GM19455 (cell line): ENCODE measurements at regions not wholly inside any gene's neighbourhood (a gene's known extent, or its start where the extent isn't known, plus 50 kb on each side); places are given as distances from the start of the nearest gene placed in this dataset.

Experiments used
- ATAC-seq: cut with Tn5 transposase; IDR thresholded peaks from one replicate; pipeline ENCODE4 v1.9.1; 2021; ENCODE audit not compliant: unreplicated experiment

DNA sequence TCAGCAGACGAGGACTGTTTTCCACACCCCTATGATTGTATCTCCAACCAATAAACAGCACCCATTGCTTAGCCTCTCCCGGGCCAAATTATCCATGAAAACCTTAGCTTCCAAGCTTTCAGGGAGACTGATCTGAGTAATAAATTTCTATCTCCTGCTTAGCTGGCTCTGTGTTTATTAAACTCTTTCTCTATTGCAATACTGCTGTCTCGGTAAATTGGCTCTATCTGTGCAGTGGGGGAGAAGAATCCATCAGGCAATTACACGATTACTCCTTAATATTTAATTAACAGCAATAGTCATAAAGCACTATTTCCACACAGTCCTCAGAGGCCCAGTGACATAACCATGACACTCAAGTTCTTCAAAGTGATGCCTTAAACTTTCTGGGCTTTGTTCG, 1122.8 kb downstream of the TYW1 start:
- ATAC-seq: no peak

DNA sequence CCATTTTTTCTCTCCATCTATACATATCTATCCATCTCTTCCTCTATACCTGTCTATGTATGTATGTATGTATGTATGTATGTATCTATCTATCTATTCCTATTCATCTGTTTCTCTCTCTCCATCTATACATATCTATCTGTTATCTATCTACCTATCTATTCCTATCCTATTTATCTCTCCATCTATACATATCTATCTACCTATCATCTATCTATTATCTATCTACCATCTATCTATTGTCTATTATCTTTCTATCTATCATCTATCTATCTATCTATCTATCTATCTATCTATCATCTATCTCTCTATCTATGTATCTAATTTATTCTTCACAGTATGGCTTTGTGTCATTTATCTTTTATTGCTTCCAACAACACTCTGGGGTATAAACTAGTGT, 1124.4 kb downstream of the TYW1 start:
- no peak for ATAC-seq

- no peak for ATAC-seq
Observed at GRCh38 chr7:68121655-68122054, 1125.0 kb downstream of the TYW1 start.

DNA sequence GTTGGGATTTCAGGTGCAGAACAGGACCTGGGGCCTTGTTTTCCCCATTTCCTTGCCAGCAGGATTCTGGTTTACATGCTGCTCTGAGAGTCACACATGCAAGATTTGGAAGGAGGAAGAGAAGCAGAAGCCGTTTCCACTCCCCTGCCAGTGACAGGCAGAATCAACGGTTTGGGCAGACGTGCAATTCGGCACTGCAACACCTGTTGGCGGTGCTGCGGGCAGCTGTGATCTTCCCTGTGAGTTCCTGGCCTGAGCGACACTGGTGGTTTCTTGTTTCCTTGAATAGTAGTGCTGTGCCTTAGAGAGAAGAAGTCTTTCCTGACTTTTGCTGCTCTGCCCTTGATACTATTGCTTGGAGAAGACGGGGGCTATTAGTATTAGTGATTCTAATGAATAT, 1126.2 kb downstream of the TYW1 start:
- ATAC-seq: no peak

DNA sequence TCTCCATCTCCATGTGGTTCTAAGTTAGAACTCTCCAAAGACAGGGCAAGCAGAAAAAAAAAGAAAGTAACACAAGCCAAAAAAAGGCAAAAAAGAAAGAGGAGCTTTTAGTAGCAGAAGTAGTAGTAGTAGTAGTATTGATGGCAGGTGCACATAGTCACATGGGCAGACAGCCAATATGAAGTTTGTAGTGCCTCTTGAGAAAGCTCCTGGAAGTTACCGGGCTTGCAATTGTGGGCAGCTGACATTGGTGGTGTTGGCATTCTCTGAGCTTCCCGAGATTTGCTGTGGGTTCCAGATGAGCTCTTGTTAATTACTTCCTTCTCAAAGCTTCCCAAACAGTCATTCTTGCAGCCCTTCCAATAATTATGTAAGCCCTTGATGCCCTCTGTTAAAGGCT, 1128.5 kb downstream of the TYW1 start:
- ATAC-seq: no peak

- no peak for ATAC-seq
Observed at GRCh38 chr7:68133045-68133444, 1136.4 kb downstream of the TYW1 start.

DNA sequence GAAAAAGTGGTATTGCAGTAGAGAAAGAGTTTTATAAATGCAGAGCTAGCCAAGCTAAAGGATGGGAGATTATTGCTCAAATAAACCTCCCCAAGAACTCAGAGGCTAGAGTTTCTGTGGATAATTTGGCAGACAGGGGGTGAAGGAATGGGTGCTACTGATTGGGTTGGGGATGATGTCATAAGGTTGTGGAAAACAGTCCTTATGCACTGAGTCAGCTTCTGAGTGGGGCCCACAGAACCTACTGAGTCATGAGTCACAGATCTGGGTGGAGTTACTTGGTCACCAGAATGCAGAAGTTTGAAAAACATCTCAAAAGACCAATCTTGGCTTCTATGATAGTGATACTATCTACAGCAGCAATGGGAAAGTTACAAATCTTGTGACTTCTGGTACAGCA, 1146.7 kb downstream of the TYW1 start:
- ATAC-seq: no peak

- ATAC-seq: no peak
Observed at GRCh38 chr7:68146983-68147382, 1150.3 kb downstream of the TYW1 start.

- no peak for ATAC-seq
Observed at GRCh38 chr7:68147614-68148238, 1151.1 kb downstream of the TYW1 start.

GRCh38 chr7:68148440-68148839, 1151.8 kb downstream of the TYW1 start:
- no peak for ATAC-seq

- no peak for ATAC-seq
Observed at GRCh38 chr7:68152205-68152604, 1155.6 kb downstream of the TYW1 start.

- no peak for ATAC-seq
Observed at GRCh38 chr7:68155676-68156075, 1159.0 kb downstream of the TYW1 start.

DNA sequence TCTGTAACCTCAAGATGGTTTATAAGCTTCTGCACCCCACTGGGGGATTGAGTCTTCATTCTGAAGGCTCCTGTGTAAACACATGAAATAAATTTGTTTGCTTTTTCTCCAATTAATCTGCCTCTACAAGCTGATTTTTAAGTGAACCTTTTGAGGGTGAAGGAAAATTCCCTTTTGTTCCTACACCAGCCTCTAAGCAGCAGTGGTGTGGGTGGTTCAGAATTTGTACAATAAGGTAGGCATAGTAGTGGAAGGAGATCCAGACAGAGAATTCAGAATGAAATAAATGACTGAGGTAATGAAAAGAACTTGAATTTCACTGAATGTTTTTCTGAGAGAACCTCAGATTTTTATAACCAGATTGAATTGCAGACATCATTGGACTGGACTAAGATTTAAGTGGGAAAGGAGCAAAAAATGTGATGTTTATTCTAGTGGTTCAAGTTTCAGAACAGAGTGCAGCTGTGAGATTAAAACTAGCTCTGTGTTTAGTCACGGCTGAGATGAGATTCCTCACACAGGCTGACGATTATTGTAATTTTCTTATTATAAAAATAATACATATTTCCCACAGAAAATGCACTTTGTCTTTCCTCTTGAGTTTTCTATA, 1162.2 kb downstream of the TYW1 start:
- no peak for ATAC-seq

DNA sequence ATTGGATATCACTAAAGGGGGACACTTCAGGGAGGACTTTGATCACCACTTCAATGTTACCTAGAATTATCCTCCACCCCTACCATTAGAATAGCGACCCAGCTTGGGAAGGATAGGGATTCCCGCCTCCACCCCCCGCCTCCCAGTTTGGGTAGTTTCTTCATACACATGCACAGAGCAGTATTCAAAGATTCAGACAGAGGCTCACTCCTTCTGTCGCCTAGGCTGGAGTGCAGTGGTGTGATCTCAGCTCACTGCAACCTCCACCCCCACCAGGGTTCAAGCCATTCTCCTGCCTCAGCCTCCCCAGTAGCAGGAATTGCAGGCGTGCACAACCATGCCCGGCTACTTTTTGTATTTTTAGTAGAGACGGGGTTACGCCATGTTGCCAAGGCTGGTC, 1166.1 kb downstream of the TYW1 start:
- ATAC-seq: no peak

DNA sequence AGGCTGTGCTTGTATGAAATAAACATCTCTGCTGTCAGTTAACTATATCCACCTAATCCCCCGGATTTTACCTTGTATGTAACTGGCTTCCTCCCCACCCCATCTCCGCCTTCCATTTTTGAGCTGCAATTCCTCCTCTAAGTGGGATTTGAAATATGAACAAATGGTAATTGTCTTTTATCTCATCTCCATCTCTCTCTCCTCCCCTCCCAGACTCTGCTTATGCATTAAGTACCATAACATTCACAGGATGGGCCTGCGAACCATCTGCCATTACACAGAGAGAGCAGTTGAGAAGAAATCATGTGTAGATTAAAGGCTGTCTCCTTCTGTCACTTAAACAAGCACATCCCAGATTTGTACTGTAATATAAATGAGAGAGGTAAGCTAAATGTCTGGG, 1169.9 kb downstream of the TYW1 start:
- ATAC-seq: no peak

GRCh38 chr7:68173513-68173912, 1176.9 kb downstream of the TYW1 start:
- no peak for ATAC-seq

GRCh38 chr7:68176974-68177373, 1180.3 kb downstream of the TYW1 start:
- no peak for ATAC-seq

DNA sequence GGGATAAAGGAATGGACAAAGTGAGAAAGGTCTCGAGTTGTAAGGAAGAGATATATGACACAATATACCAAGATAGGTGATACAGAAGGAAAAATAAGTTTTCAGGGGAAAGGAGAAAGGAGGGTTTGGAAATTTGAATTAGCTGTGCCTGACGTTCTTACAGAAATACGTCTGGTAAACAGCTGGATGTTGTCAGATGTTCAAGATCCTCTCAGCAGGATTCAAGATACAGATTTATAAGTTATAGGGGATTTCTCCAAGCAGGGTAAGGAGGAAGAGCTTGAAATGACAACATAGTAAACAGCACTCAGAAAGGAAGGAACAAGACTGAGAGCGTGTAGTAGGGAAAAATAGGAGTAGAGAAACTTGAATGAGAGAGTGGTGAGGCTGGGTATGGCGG, 1184.1 kb downstream of the TYW1 start:
- no peak for ATAC-seq

DNA sequence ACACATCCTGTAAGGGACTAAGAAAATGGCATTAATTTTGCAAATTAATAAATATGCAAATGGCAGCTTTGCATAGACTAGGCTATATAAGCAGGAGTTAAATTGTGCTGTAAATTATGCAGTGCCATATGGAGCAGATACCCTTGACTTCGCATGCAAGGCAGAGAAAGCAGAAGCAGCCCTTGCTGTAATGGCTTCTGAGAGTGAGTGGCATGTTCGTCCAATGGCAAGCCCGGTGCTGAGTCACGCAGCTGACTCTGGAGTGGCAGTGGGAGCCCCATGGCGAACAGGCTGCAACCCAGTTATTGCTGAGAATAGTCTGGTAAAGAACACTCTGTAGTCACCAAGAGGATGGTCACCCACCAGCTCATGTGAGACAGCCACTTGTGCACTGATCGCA, 1186.5 kb downstream of the TYW1 start:
- ATAC-seq: no peak

DNA sequence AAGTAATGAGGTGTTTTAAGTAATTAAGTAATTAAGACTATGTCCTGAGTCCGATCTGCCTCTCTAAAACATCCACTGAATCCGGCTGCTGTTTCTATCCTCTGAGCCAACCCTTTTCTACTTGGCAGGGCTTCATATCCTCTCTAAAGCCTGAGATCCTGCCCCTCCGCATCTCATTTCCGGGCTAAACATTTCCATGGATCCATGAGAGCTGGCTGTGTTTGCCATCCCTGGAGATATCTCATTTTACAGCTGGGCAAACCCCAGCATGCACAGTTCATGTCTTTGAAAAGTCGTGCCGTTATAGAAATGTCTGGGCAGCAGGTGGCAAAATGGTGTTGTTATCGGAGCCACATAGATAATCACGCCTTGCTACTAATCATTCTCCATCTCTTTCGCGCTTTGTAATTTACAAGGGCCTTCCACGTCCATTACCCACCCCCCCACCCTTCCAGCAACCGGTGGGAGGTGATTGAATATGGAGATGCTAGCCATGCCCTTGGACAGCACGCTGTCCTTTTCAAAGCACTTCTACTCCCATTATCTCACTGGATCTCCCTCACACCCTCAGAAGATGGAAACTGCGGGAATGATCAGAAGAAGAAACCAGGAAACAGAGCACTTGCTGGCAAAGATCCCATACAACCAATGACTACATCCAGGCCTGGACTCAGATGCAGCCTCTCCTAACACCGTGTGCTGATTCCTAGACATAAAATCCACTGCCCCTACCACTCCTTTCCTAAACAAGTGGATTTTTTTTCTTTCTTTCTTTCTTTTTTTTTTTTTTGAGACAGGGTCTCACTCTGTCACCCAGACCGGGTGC, 1189.2 kb downstream of the TYW1 start:
- ATAC-seq: no peak

- ATAC-seq: no peak
Observed at GRCh38 chr7:68187532-68187931, 1190.9 kb downstream of the TYW1 start.

DNA sequence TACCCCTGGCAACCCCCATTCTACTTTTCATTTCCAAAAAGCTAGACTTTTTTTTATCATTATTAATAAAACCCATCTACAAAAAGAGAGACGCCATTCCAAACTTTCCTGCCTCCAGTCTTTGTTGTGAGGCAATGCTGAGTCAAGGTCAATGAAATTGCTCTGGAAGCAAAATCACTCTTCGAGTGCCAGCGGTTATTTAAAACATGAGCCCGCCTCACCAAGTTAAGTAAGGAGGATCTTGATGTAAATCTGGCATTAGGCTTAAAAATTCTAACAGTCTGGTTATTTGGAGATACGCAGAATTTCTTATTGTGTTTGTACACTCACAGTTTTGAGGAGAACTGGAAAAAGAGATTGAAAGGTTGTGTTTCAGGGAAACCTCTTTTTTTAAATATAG, 1196.3 kb downstream of the TYW1 start:
- no peak for ATAC-seq
